Astrocyte of the hippocampus (primary cell): ENCODE measurements at regions not wholly inside any gene's neighbourhood (a gene's known extent, or its start where the extent isn't known, plus 50 kb on each side); places are given as distances from the start of the nearest gene placed in this dataset.
"Not testable (repeated sequence)": the region's sequence is repeated elsewhere in the genome, so short reads cannot be mapped to it uniquely, and the experiment has no call there.

Source experiments
- DNase-seq: peaks from one replicate; pipeline ENCODE4 v3.0.0; 2011; ENCODE audit warnings: low read depth, low spot score

- no peak for DNase-seq
Observed at GRCh38 chr4:33126002-33126401, 2405.8 kb downstream of the PCDH7 start.

DNA sequence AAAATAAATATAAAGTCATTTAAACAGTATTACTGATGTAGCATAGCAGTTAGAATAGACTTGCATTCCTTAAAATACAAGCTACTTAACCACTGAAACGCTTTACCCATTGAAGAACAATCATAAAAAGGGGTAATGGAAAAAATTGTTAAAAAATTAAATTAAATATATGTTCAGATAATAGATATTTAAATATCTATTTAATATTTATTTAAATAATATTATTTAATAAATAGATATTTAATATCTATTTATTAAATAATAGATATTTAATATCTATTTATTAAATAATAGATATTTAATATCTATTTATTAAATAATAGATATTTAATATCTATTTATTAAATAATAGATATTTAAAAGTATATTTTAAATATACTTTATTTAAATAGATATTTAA is 2410.5 kb downstream of the PCDH7 start:
- not testable (repeated sequence) for DNase-seq

DNA sequence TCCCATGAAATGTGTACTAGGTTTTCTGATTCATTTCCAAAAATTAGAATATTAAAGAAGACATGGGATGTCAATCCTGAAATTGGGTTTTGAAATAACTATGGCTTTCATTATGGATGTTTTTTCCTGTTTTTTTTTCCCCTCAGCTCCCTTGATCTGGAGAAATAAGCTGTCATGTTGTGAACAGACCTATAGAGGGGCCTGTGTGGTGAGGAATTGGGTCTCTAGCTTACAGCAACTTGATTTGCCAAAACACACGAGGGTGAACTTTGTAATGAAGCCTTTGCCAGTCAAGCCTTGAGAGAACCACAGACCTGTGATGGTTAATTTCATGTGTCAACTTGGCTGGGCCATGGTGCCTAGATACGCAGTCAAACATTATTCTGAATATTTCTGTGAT is 2413.6 kb downstream of the PCDH7 start:
- no peak for DNase-seq

- DNase-seq = no peak
Observed at GRCh38 chr4:33134366-33134765, 2414.2 kb downstream of the PCDH7 start.

- DNase-seq = peak; percentile 11
Observed at GRCh38 chr4:33149658-33150524, 2429.7 kb downstream of the PCDH7 start.

GRCh38 chr4:33150525-33150910 is 2430.3 kb downstream of the PCDH7 start:
- DNase-seq = no peak

- peak; percentile 27 for DNase-seq
Observed at GRCh38 chr4:33160126-33160525, 2440.0 kb downstream of the PCDH7 start.

DNA sequence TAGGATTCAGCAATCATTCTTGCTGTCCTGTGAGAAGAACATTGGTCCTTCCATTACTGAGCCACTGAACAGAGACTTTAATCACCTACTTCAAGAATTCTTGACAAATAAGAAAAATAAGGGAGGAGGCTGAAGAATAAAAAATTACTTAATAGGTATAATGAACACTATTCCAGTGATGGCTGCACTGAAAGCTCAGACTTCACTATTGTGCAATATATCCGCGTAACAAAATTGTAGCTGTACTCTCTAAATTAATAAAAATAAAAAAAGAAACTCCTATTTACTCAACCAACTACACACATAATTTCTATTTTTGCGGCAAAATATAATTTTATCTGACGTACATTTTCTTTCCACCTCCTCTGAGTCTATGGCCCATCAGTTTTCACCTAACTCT is 2441.0 kb downstream of the PCDH7 start:
- no peak for DNase-seq

DNA sequence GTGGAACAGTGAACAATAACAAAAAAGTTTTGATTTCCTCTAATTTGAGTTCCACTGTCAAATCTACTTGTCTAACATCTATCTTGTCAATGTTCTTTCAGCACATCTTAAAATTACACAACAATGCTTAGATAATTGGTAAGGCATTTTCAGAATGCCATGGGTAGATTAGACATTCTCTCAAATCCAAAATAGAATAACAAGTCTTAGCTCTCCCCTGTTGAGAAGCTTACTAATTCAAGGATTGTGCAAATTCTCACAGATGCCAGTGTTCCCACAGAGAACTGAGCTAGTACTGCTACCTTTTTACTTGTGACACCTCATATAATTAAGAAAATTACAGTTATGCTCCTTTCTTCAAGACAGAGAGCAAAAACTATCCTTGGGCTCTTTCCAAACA is 2442.0 kb downstream of the PCDH7 start:
- DNase-seq = no peak

- DNase-seq = no peak
Observed at GRCh38 chr4:33171873-33172525, 2451.8 kb downstream of the PCDH7 start.

GRCh38 chr4:33176566-33176965 is 2456.4 kb downstream of the PCDH7 start:
- DNase-seq = no peak

- DNase-seq = peak; percentile 2
Observed at GRCh38 chr4:33184657-33185290, 2464.6 kb downstream of the PCDH7 start.

GRCh38 chr4:33187035-33187434 is 2466.9 kb downstream of the PCDH7 start:
- DNase-seq = no peak

- no peak for DNase-seq
Observed at GRCh38 chr4:33188733-33189132, 2468.6 kb downstream of the PCDH7 start.

DNA sequence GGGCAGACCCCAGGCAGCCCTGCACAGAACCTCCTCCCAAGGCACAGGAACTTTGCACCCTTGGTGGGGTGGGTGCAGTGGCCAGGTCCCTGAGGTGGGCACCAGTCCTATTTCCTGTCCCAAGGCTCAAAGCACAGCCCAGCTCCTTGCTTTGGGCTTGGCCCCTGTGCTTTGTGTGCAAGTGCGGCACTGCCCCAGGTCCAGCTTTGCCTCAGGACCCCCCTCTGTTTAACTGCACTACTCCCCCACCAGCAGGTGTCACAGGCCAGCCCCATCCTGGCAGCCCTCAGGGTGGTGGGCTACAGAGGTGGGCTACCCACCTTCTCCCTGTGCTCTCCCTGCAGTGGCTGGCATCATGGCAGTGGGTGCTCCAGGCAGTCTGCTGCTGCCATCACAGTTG is 2469.0 kb downstream of the PCDH7 start:
- no peak for DNase-seq

GRCh38 chr4:33193109-33193508 is 2472.9 kb downstream of the PCDH7 start:
- DNase-seq = no peak

GRCh38 chr4:33200377-33200776 is 2480.2 kb downstream of the PCDH7 start:
- no peak for DNase-seq

GRCh38 chr4:33218238-33218637 is 2498.1 kb downstream of the PCDH7 start:
- DNase-seq = no peak

GRCh38 chr4:33226133-33226532 is 2506.0 kb downstream of the PCDH7 start:
- DNase-seq = no peak

DNA sequence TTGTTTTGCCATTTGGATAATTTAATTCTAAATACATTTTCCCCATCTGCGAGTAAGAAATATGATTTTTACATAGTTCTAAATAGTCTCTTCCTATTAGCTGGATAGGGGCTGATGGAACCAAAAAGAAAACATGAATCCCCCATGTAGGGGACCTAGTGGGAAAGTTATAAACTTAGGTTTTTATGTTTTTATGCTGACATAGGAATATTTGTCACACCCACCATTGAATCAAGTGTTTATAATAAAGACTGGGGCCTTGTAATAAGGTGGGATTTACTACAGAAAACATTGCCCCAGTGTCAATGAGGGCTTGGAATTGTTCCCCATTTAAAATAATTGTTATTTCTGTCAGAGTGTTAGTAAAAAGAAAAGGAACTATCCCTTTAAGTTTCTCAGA is 2506.6 kb downstream of the PCDH7 start:
- no peak for DNase-seq

DNA sequence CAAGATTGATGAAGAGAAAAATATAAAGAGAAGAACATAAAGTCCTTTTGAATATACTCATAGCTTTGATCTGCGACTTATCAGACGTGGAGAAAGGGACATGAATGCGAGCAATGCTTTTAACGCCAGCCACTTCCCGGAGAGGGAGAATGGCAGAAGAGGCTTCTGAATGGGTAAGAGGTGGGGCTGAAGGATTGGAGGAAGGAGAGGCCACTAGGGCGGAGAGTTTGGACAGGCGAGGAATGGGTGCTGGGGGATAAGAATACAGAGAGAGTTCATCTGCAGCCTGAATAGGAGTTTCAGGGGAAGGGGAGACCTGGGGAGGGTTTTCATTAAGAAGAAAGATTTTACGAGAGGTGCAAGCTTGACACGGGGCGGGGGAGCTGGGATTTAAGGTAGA is 2534.9 kb downstream of the PCDH7 start:
- no peak for DNase-seq

DNA sequence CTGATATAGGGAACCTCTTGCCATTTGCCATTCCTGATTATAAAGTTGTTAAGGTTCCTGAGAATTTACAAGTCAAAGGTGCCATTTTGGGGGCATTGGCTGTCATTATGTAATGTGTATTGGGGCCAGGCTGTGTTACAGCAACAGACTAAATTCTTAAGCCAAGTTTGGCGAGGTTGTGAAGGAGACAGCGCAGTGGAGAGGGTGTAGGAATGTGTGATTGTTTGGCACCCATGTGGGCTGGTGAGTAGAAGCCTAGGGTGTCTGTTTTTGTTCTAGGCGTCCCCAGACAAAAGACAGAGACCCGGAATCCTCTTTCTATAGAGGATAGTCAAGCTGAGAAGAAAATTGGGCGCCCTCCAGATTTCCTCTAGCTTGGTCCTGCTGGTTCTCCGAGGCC is 2535.3 kb downstream of the PCDH7 start:
- DNase-seq = no peak

DNA sequence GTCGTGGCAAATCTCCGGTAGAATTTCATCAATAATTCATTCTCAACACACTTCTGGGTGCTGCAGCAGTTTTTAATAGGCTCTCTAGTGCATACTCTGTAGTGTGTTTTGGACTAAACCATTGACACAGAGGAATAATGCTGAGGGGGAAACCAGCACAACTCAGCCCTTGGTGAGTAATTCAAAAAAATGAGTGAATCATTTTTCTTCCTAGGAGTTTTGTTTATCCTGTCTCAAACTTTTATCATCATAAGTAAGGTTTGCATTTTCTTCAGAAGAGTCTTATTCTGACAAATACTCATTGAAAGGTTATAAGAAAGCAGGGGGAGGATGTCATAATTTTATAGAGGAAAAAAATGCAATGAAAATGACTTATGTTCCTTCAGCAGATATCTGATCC is 2542.7 kb downstream of the PCDH7 start:
- no peak for DNase-seq
